SK-N-SH treated with all-trans-retinoic acid at 6 μM for 48 hours (cell line): ENCODE measurements at regions not wholly inside any gene's neighbourhood (a gene's known extent, or its start where the extent isn't known, plus 50 kb on each side); places are given as distances from the start of the nearest gene placed in this dataset.
A peak's percentile ranks its signal among the peaks of the same experiment; 100 is the strongest.

ENCODE experiments used
- ATAC-seq: fragments of 200-7000 bp; cut with Tn5 transposase; 3 replicates; pipeline ENCODE4 v1.9.1; 2020; ENCODE audit warnings: mild to moderate bottlenecking, moderate library complexity
- ARNTL ChIP-seq: fragments of 450-650 bp; formaldehyde crosslinking; IDR thresholded peaks from 2 replicates; pipeline ENCODE4 v1.5.0; 2020; ENCODE audit warnings: low read depth, mild to moderate bottlenecking, moderate library complexity, borderline replicate concordance
- BACH2 ChIP-seq: fragments of 250-450 bp; sonication (Bioruptor Pico); IDR thresholded peaks from 2 replicates; pipeline ENCODE4 v1.9.0; 2021; ENCODE audit warnings: mild to moderate bottlenecking, borderline replicate concordance
- CSDC2 ChIP-seq: fragments of 250-450 bp; sonication (Bioruptor Pico); IDR thresholded peaks from 2 replicates; pipeline ENCODE4 v1.5.0; 2020; ENCODE audit warnings: mild to moderate bottlenecking, moderate library complexity
- CSRNP3 ChIP-seq: fragments of 250-450 bp; sonication (Bioruptor Pico); IDR thresholded peaks from 2 replicates; pipeline ENCODE4 v1.5.1; 2021; ENCODE audit warnings: mild to moderate bottlenecking, moderate library complexity
- ESRRG ChIP-seq: fragments of 250-450 bp; sonication (Bioruptor Pico); IDR thresholded peaks from 2 replicates; pipeline ENCODE4 v1.6.1; 2021; ENCODE audit warnings: mild to moderate bottlenecking
- GLIS3 ChIP-seq: fragments of 250-450 bp; sonication (Bioruptor Pico); IDR thresholded peaks from 2 replicates; pipeline ENCODE4 v1.5.0; 2020; ENCODE audit warnings: mild to moderate bottlenecking, moderate library complexity
- ISL1 ChIP-seq: fragments of 250-450 bp; sonication (Bioruptor Pico); IDR thresholded peaks from 2 replicates; pipeline ENCODE4 v2.1.2; 2022; ENCODE audit warnings: mild to moderate bottlenecking, moderate library complexity
- OSR1 ChIP-seq: fragments of 250-450 bp; sonication (Bioruptor Pico); IDR thresholded peaks from 2 replicates; pipeline ENCODE4 v1.8.0; 2022; ENCODE audit warnings: moderate library complexity, mild to moderate bottlenecking, inconsistent platforms
- RARB ChIP-seq: fragments of 250-450 bp; sonication (Bioruptor Pico); IDR thresholded peaks from 2 replicates; pipeline ENCODE4 v1.8.0; 2021; ENCODE audit warnings: mild to moderate bottlenecking, moderate library complexity
- SNAI2 ChIP-seq: fragments of 250-450 bp; sonication (Bioruptor Pico); IDR thresholded peaks from 2 replicates; pipeline ENCODE4 v1.5.0; 2020; ENCODE audit warnings: mild to moderate bottlenecking, moderate library complexity
- TCF4 ChIP-seq: fragments of 250-450 bp; sonication (Bioruptor Pico); IDR thresholded peaks from 2 replicates; pipeline ENCODE4 v1.8.0; 2021; ENCODE audit warnings: mild to moderate bottlenecking, moderate library complexity, borderline replicate concordance
- TOX ChIP-seq: fragments of 250-450 bp; sonication (Bioruptor Pico); IDR thresholded peaks from 2 replicates; pipeline ENCODE4 v1.8.0; 2021; ENCODE audit warnings: mild to moderate bottlenecking, moderate library complexity, borderline replicate concordance
- TSHZ2 ChIP-seq: fragments of 250-450 bp; sonication (Bioruptor Pico); IDR thresholded peaks from 2 replicates; pipeline ENCODE4 v1.5.0; 2020; ENCODE audit warnings: mild to moderate bottlenecking, moderate library complexity
- ZC3H10 ChIP-seq: fragments of 250-450 bp; sonication (Bioruptor Pico); IDR thresholded peaks from 2 replicates; pipeline ENCODE4 v1.5.1; 2021; ENCODE audit warnings: mild to moderate bottlenecking, moderate library complexity
- ZFP3 ChIP-seq: fragments of 250-450 bp; sonication (Bioruptor Pico); IDR thresholded peaks from 2 replicates; pipeline ENCODE4 v1.5.0; 2020; ENCODE audit warnings: mild to moderate bottlenecking, moderate library complexity
- ZFP30 ChIP-seq: fragments of 450-650 bp; formaldehyde crosslinking; IDR thresholded peaks from 2 replicates; pipeline ENCODE4 v1.5.0; 2022; ENCODE audit warnings: mild to moderate bottlenecking, moderate library complexity
- ZNF565 ChIP-seq: fragments of 450-650 bp; formaldehyde crosslinking; conservative IDR thresholded peaks from 2 replicates; pipeline ENCODE4 v1.5.0; 2020; ENCODE audit warnings: low read depth, mild to moderate bottlenecking, moderate library complexity
- ZNF70 ChIP-seq: fragments of 450-650 bp; formaldehyde crosslinking; IDR thresholded peaks from 2 replicates; pipeline ENCODE4 v1.5.0; 2020; ENCODE audit warnings: mild to moderate bottlenecking, moderate library complexity
- TF ChIP-seq, protein P1 (sequence below): fragments of 250-450 bp; sonication (Bioruptor Pico); IDR thresholded peaks from 2 replicates; pipeline ENCODE4 v1.5.1; 2020; ENCODE audit warnings: low read depth, mild to moderate bottlenecking, moderate library complexity
- TF ChIP-seq, protein P2 (sequence below): fragments of 250-450 bp; sonication (Bioruptor Pico); IDR thresholded peaks from 2 replicates; pipeline ENCODE4 v1.8.0; 2021; ENCODE audit warnings: low read depth, mild to moderate bottlenecking, moderate library complexity, borderline replicate concordance

- ATAC-seq: peak; percentile 51
Observed at GRCh38 chr2:138421315-138421970, 80.1 kb upstream of the SPOPL start.

DNA sequence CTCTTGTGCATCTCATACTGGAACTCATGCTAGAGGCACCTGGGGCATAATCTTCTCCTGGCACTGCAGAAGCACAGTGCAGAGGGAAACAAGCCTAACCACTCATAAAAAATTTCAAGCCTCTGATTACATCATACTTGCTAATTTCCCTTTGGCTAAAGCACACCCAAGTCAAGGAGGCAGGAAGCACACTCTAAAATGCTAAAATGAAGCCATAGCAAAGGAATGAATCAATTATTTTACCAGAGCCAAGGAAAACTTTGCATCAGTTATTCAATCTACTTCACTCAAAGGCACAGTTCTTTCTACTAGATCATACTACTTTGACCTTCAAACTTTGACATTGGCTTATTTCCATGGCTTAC, 79.6 kb upstream of the SPOPL start:
- peak; percentile 85 for ATAC-seq
- TF ChIP-seq ISL1 (CRISPR knock-in tag): peak; percentile 9; the same call in 1 of the 2 replicates
- TF ChIP-seq ZFP30 (CRISPR knock-in tag): no peak
- TF ChIP-seq, all 23 proteins: peak for 1

More at GRCh38 chr2:138421315-138421970, 80.1 kb upstream of the SPOPL start:
- TF ChIP-seq OSR1 (CRISPR knock-in tag) (no peak), RARB (CRISPR knock-in tag) (no peak), ZC3H10 (CRISPR knock-in tag) (no peak), TSHZ2 (CRISPR knock-in tag) (no peak), ISL1 (CRISPR knock-in tag) (no peak), BACH2 (CRISPR knock-in tag) (no peak), ESRRG (CRISPR knock-in tag) (no peak), ZNF70 (CRISPR knock-in tag) (no peak), SNAI2 (CRISPR knock-in tag) (no peak), ZFP3 (CRISPR knock-in tag) (no peak), TOX (CRISPR knock-in tag) (no peak), CSRNP3 (CRISPR knock-in tag) (no peak), CSDC2 (CRISPR knock-in tag) (no peak), TCF4 (no peak)
- TF ChIP-seq, protein P1, sequence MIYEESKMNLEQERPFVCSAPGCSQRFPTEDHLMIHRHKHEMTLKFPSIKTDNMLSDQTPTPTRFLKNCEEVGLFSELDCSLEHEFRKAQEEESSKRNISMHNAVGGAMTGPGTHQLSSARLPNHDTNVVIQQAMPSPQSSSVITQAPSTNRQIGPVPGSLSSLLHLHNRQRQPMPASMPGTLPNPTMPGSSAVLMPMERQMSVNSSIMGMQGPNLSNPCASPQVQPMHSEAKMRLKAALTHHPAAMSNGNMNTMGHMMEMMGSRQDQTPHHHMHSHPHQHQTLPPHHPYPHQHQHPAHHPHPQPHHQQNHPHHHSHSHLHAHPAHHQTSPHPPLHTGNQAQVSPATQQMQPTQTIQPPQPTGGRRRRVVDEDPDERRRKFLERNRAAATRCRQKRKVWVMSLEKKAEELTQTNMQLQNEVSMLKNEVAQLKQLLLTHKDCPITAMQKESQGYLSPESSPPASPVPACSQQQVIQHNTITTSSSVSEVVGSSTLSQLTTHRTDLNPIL (CRISPR knock-in tag): no peak

DNA sequence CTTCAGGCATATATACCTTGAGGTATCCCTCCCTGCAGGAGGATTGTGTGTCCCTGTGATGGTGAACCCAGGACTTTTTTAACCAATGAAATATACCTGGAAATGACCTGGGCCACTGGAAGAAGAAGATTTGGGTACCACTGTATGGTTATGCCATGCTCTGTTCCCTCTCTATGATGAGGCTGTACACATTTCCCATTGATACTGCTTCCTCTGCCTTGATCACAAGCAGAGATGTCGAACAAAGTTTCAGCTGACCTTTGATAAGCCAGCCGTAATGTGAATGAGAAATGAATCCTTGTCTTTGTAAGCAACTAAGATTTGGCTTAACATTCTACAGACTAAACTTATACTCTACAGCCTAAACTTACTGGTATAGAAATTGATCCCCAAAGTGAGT, 78.4 kb upstream of the SPOPL start:
- no peak for TF ChIP-seq ZNF565
- no peak for TF ChIP-seq CSDC2 (CRISPR knock-in tag)
- no peak for ATAC-seq

GRCh38 chr2:138423745-138424144, 77.8 kb upstream of the SPOPL start:
- TF ChIP-seq ESRRG (CRISPR knock-in tag) (no peak), BACH2 (CRISPR knock-in tag) (no peak), GLIS3 (no peak), ZC3H10 (CRISPR knock-in tag) (no peak), ARNTL (no peak), ZNF565 (no peak), CSDC2 (CRISPR knock-in tag) (no peak)
- TF ChIP-seq, protein P2, sequence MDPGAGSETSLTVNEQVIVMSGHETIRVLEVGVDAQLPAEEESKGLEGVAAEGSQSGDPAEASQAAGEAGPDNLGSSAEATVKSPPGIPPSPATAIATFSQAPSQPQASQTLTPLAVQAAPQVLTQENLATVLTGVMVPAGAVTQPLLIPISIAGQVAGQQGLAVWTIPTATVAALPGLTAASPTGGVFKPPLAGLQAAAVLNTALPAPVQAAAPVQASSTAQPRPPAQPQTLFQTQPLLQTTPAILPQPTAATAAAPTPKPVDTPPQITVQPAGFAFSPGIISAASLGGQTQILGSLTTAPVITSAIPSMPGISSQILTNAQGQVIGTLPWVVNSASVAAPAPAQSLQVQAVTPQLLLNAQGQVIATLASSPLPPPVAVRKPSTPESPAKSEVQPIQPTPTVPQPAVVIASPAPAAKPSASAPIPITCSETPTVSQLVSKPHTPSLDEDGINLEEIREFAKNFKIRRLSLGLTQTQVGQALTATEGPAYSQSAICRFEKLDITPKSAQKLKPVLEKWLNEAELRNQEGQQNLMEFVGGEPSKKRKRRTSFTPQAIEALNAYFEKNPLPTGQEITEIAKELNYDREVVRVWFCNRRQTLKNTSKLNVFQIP (CRISPR knock-in tag): no peak
- no peak for ATAC-seq
